ENCODE measurements at regions not wholly inside any gene's neighbourhood (a gene's known extent, or its start where the extent isn't known, plus 50 kb on each side); places are given as distances from the start of the nearest gene placed in this dataset.

DNA sequence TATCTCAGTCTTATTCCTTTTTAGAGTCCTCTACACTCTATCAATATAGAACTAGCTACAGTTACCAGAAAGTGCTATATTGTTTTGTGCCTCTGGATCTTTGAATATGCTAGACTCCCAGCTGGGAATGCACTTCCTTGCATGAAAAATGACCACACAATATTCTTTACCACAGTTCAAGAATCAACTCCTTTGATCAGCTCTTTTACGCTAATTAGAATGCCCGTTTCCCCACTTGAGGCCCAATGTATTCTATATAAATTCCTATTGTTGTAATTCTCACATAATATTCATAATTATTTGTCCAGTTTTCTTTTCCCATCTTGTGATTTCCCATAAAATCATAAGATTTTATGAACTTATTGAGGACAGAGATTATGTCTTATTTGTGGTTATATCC, 142.2 kb downstream of the UBE2E3 start:
- H3K4me3 ChIP-seq: no peak overlapping the region
- 67 to 96% methylated on average over 2 of the region's 2 CpGs for WGBS, 2 donors
- ATAC-seq (no peak), FAIRE-seq (no peak), DNase-seq (no peak)
- no peaks in the 10 kb centered on the region for H3K27me3 ChIP-seq
- no peaks in the 10 kb centered on the region for H3K4me1 ChIP-seq
- H3K36me3 ChIP-seq: no peaks in the 10 kb centered on the region
- no peak overlapping the region for H3K27ac ChIP-seq
- no peaks in the 10 kb centered on the region for H3K9me3 ChIP-seq
- intact Hi-C loops (cut with DNase I): no loop called here
- TF ChIP-seq, protein P1, sequence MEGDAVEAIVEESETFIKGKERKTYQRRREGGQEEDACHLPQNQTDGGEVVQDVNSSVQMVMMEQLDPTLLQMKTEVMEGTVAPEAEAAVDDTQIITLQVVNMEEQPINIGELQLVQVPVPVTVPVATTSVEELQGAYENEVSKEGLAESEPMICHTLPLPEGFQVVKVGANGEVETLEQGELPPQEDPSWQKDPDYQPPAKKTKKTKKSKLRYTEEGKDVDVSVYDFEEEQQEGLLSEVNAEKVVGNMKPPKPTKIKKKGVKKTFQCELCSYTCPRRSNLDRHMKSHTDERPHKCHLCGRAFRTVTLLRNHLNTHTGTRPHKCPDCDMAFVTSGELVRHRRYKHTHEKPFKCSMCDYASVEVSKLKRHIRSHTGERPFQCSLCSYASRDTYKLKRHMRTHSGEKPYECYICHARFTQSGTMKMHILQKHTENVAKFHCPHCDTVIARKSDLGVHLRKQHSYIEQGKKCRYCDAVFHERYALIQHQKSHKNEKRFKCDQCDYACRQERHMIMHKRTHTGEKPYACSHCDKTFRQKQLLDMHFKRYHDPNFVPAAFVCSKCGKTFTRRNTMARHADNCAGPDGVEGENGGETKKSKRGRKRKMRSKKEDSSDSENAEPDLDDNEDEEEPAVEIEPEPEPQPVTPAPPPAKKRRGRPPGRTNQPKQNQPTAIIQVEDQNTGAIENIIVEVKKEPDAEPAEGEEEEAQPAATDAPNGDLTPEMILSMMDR (IDR thresholded peaks at IDR 0.05): no peak

- no peak for ATAC-seq
- DNase-seq: no peak
- no peak for FAIRE-seq
- Histone ChIP-seq H3K9me3 (no peaks in the 10 kb centered on the region), H3K4me1 (no peaks in the 10 kb centered on the region), H3K27me3 (no peaks in the 10 kb centered on the region), H3K27ac (no peak overlapping the region), H3K36me3 (no peaks in the 10 kb centered on the region), H3K4me3 (no peak overlapping the region)
- intact Hi-C loops (cut with DNase I): no loop called here
- 81 to 89% methylated on average over 2 of the region's 2 CpGs for WGBS, 2 donors
- TF ChIP-seq, protein P1 (IDR thresholded peaks at IDR 0.05): no peak
These were observed 143.4 kb downstream of the UBE2E3 start for GRCh38 chr2:181123798-181124231.

DNA sequence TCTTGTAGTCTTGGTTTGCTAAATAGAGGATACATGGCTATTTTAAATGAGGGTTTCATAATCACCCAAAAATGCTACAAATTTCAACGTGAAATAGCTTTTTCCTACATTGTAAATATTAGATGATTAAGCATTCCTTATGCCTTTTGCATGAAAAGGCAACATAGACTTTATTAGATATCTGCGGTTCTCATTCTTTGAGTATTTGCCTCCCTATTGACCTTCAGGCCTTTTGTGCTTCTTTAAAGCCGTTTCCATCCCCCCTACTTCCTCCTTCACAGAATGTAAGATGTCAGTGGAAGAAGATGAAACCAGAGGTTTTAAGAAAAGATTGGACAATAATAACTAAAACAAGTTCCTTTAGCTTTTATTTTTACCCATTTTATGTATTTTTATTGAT, 144.1 kb downstream of the UBE2E3 start:
- Histone ChIP-seq H3K9me3 (no peaks in the 10 kb centered on the region), H3K27me3 (no peaks in the 10 kb centered on the region), H3K27ac (no peak overlapping the region), H3K4me3 (no peak overlapping the region), H3K36me3 (no peaks in the 10 kb centered on the region), H3K4me1 (no peaks in the 10 kb centered on the region)
- TF ChIP-seq, protein P1 (IDR thresholded peaks at IDR 0.05): no peak
- WGBS, 2 donors: 57 to 67% methylated on average over 3 of the region's 3 CpGs
- intact Hi-C loops (cut with DNase I): no loop called here
- DNase-seq (no peak), ATAC-seq (no peak), FAIRE-seq (no peak)

DNA sequence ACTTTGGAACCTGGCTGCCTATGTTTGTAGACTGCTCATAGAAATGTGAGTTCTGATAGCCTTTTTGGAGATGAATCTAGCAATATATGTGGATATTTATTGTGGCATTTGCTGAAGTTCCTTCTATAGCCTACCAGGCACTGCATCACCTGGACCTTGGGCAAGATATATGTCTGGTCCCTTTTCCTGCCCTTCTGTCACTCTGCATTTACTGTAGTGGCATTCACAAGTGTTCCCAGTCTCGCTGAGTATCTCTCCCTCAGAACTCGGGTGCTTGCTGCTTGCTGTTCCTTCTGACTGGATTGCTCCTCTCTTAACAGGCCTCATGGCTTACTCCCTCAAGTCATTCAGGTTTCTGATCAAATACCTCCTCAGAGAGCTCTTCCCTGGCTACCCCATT, 145.0 kb downstream of the UBE2E3 start:
- intact Hi-C loops (cut with DNase I): no loop called here
- 69 to 75% methylated on average over 2 of the region's 2 CpGs for WGBS, 2 donors
- Histone ChIP-seq H3K27me3 (no peaks in the 10 kb centered on the region), H3K9me3 (no peaks in the 10 kb centered on the region), H3K4me3 (no peak overlapping the region), H3K4me1 (no peaks in the 10 kb centered on the region), H3K27ac (no peak overlapping the region), H3K36me3 (no peaks in the 10 kb centered on the region)
- TF ChIP-seq, protein P1 (IDR thresholded peaks at IDR 0.05): no peak
- FAIRE-seq (no peak), ATAC-seq (no peak), DNase-seq (no peak)

DNA sequence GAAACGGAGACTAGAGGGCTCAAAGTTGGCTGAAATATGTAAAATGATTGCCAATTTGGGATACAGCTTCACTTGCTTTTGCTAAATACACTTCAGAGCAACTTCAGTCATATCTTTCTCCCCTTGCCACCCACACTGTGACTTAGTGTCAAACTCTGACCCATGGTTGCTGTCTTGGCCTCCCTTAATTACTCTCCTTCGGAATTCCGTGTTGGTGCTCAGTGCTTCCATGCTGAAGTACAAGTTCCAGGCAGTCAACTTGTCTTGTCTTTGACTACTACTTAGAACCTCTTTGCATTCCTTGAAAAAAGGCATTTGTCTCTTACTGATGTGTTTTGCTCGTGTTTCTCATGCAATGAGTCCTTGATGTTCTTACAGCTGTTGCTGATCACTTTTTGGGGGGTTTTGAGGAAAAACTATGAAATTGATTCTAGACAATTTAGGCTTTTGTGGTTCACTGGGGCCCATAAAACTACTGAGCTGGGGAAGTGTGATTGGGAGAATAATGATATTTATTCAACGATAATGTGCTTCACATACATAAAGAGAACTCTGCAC, 146.0 kb downstream of the UBE2E3 start:
- H3K4me3 ChIP-seq: no peak overlapping the region
- H3K27me3 ChIP-seq: no peaks in the 10 kb centered on the region
- H3K27ac ChIP-seq: no peak overlapping the region
- H3K4me1 ChIP-seq: no peaks in the 10 kb centered on the region
- intact Hi-C loops (cut with DNase I): no loop called here
- FAIRE-seq: no peak
- ATAC-seq: no peak
- no peaks in the 10 kb centered on the region for H3K36me3 ChIP-seq
- H3K9me3 ChIP-seq: no peaks in the 10 kb centered on the region
- DNase-seq: no peak
- WGBS, 2 donors: 89 to 95% methylated on average over 5 of the region's 5 CpGs
- TF ChIP-seq, protein P1 (IDR thresholded peaks at IDR 0.05): no peak
